ENCODE measurements at regions not wholly inside any gene's neighbourhood (a gene's known extent, or its start where the extent isn't known, plus 50 kb on each side); places are given as distances from the start of the nearest gene placed in this dataset.

- Histone ChIP-seq H3K4me3 (no peak overlapping the region), H3K27ac (no peak overlapping the region)
- TF ChIP-seq, protein P1, sequence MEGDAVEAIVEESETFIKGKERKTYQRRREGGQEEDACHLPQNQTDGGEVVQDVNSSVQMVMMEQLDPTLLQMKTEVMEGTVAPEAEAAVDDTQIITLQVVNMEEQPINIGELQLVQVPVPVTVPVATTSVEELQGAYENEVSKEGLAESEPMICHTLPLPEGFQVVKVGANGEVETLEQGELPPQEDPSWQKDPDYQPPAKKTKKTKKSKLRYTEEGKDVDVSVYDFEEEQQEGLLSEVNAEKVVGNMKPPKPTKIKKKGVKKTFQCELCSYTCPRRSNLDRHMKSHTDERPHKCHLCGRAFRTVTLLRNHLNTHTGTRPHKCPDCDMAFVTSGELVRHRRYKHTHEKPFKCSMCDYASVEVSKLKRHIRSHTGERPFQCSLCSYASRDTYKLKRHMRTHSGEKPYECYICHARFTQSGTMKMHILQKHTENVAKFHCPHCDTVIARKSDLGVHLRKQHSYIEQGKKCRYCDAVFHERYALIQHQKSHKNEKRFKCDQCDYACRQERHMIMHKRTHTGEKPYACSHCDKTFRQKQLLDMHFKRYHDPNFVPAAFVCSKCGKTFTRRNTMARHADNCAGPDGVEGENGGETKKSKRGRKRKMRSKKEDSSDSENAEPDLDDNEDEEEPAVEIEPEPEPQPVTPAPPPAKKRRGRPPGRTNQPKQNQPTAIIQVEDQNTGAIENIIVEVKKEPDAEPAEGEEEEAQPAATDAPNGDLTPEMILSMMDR (IDR thresholded peaks at IDR 0.05), result no peak
- no peak for DNase-seq (ENCODE audit: low spot score)
Measured at GRCh38 chr2:134148843-134149472, 104.9 kb upstream of the MGAT5 start.

DNA sequence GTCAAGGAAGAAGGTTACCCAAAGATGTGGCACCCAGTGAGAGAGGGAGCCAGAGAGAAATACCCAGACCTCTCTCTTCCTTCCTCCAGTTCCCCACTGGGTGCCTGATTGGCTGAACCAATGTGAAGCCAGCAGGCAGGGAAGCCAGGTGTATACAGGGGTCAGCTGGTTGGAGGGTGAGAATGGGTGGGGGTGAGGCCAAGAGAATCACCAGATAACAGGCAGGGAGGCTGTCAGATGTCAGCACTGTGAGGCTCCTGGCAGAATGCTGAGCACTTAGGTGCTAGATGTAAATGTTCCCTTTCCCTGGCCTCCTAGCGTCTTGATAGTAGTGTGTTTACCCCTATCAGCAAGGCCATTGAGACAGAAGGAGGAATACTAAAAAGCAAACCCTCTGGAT lies 104.0 kb upstream of the MGAT5 start:
- H3K4me3 ChIP-seq, result no peak overlapping the region
- no peak overlapping the region for H3K27ac ChIP-seq
- TF ChIP-seq, protein P1 (IDR thresholded peaks at IDR 0.05), result no peak
- no peak for DNase-seq (ENCODE audit: low spot score)

DNA sequence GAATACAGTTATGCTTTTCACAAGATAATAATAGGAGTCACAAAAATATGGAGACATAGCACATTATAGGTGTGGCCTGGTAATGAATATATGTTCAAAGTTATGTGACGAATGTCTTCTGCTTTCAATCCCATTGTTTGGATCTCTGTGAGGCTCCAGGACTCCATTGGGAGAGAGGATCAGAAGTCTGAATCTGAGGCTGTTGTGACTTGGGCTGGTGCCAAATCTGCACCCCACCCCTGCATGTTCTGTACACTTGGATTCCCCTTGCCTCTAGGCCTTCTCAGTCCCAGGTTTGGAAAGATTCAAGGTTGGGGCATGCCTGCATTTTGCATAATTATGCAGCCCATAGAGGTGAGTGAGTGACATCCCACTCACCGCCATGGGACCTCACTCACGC lies 103.1 kb upstream of the MGAT5 start:
- H3K27ac ChIP-seq, result no peak overlapping the region

GRCh38 chr2:134152045-134153010 lies 101.5 kb upstream of the MGAT5 start:
- H3K4me3 ChIP-seq, result no peak overlapping the region
- no peak for DNase-seq (ENCODE audit: low spot score)
- TF ChIP-seq, protein P1 (IDR thresholded peaks at IDR 0.05), result no peak
- no peak overlapping the region for H3K27ac ChIP-seq

More for the DNA sequence above, 103.1 kb upstream of the MGAT5 start:
- TF ChIP-seq, protein P1 (IDR thresholded peaks at IDR 0.05), result no peak
- H3K4me3 ChIP-seq, result no peak overlapping the region
- DNase-seq (ENCODE audit: low spot score), result no peak

DNA sequence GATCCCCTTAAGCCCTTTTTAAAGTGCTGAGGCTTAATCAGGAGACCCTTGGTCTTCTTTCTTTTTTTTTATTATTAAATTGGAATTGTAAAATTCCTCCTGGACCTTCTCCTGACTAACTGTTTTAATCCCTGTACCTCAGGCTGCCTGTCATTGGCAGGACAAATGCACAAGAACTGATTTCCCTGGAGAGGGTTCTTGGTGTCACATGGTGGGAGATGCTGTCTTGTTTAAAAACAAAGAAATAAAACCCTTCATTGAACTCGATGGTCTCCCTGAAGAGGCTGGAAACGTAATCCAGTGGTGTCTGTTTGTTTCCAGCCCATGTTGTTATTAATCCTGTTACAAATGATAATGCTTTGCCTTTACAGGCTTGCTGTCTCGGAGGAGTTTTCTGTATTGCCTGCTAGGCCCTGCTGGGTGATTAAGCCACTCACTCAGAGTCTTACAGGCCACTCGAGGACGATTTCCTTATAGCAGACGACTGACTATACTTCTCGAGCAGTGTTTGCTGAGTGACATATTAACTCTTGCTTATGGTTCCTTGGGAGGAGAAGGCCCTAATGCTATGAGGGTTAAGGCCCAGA lies 100.5 kb upstream of the MGAT5 start:
- Histone ChIP-seq H3K27ac (no peak overlapping the region), H3K4me3 (no peak overlapping the region)
- TF ChIP-seq, protein P1 (IDR thresholded peaks at IDR 0.05), result no peak
- no peak for DNase-seq (ENCODE audit: low spot score)

GRCh38 chr2:134154246-134154645 lies 99.6 kb upstream of the MGAT5 start:
- DNase-seq (ENCODE audit: low spot score), result no peak
- Histone ChIP-seq H3K4me3 (no peak overlapping the region), H3K27ac (no peak overlapping the region)
- TF ChIP-seq, protein P1 (IDR thresholded peaks at IDR 0.05), result no peak

Data from coronary artery (tissue), 2 donors.